GM12878 (cell line): ENCODE measurements at regions not wholly inside any gene's neighbourhood (a gene's known extent, or its start where the extent isn't known, plus 50 kb on each side); places are given as distances from the start of the nearest gene placed in this dataset.

ENCODE experiments used
- ATF7 ChIP-seq: fragments of 450-650 bp; IDR thresholded peaks from 2 replicates; pipeline ENCODE4 v1.6.1; 2016; ENCODE audit warnings: low read depth, mild to moderate bottlenecking
- NBN ChIP-seq: fragments of 450-650 bp; IDR thresholded peaks from 2 replicates; pipeline ENCODE4 v1.6.1; 2016
- TF ChIP-seq, protein P1 (sequence below): IDR thresholded peaks from 2 replicates; pipeline ENCODE4 v1.6.1; 2012; ENCODE audit warnings: low read depth, low read length, improper control_type of control experiment
- TF ChIP-seq, protein P2 (sequence below): IDR thresholded peaks from 2 replicates; pipeline ENCODE4 v1.6.1; 2012; ENCODE audit warnings: mild to moderate bottlenecking, low read depth, low read length

DNA sequence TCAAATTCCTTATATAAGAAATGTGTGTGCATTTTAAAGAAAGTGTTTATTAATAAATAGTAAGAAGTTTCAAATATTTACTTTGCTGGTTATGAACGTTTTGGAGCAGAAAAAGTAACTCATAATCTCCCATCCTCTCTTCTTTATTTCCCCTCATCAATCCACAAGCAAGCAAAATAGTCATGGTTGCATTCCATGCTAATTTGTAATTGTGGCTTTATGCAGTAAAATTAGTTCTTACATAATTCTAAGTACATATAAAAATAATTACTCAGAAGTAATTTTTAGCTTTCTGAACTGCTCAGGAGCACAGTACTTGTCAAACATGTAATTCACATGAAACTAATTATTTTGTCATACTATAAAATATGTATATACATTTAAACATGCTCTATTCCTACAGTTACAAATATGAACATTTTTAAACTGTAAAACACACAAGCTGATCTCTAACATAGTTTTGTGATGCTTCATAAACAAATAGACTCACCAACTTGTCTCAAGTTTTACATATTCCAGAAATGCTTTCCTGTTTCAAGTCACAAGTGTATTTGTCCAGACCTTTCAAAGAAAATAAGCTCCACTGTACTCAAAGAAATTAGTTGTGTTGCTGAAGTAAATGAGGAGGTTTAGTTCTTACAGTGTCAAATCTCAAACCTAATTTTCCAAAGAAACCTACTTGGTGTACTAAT, 218.9 kb downstream of the PABPC4L start:
- TF ChIP-seq ATF7 (no peak), NBN (no peak)
- TF ChIP-seq, protein P1, sequence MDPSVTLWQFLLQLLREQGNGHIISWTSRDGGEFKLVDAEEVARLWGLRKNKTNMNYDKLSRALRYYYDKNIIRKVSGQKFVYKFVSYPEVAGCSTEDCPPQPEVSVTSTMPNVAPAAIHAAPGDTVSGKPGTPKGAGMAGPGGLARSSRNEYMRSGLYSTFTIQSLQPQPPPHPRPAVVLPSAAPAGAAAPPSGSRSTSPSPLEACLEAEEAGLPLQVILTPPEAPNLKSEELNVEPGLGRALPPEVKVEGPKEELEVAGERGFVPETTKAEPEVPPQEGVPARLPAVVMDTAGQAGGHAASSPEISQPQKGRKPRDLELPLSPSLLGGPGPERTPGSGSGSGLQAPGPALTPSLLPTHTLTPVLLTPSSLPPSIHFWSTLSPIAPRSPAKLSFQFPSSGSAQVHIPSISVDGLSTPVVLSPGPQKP = no peak
- TF ChIP-seq, protein P2, sequence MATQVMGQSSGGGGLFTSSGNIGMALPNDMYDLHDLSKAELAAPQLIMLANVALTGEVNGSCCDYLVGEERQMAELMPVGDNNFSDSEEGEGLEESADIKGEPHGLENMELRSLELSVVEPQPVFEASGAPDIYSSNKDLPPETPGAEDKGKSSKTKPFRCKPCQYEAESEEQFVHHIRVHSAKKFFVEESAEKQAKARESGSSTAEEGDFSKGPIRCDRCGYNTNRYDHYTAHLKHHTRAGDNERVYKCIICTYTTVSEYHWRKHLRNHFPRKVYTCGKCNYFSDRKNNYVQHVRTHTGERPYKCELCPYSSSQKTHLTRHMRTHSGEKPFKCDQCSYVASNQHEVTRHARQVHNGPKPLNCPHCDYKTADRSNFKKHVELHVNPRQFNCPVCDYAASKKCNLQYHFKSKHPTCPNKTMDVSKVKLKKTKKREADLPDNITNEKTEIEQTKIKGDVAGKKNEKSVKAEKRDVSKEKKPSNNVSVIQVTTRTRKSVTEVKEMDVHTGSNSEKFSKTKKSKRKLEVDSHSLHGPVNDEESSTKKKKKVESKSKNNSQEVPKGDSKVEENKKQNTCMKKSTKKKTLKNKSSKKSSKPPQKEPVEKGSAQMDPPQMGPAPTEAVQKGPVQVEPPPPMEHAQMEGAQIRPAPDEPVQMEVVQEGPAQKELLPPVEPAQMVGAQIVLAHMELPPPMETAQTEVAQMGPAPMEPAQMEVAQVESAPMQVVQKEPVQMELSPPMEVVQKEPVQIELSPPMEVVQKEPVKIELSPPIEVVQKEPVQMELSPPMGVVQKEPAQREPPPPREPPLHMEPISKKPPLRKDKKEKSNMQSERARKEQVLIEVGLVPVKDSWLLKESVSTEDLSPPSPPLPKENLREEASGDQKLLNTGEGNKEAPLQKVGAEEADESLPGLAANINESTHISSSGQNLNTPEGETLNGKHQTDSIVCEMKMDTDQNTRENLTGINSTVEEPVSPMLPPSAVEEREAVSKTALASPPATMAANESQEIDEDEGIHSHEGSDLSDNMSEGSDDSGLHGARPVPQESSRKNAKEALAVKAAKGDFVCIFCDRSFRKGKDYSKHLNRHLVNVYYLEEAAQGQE = no peak
